ENCODE measurements at regions not wholly inside any gene's neighbourhood (a gene's known extent, or its start where the extent isn't known, plus 50 kb on each side); places are given as distances from the start of the nearest gene placed in this dataset.

DNA sequence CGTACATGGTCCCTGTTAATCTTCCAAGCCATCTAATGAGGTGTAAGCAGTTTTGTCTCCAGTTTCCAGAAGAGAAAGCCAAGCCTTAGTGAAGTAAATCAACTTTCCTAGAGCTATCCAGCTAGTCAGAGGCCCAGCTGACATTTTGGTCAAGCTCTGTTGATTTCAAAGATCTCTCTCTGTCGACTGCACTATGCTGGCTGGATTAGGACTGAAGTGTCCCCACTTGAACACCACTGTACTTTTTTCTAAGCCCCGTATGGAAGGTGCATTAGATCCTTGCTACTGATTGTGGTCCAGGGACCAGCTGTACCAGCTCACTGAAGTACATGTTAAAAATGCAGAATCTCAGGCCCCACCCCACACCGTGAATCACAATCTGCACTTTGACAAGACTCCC, 176.5 kb upstream of the NAV2 start:
- DNase-seq (ENCODE audit: low read depth): no peak
- no peak overlapping the region for H3K4me3 ChIP-seq (replicated peaks; ENCODE audit: low read depth, low read length)
- TF ChIP-seq, protein P1, sequence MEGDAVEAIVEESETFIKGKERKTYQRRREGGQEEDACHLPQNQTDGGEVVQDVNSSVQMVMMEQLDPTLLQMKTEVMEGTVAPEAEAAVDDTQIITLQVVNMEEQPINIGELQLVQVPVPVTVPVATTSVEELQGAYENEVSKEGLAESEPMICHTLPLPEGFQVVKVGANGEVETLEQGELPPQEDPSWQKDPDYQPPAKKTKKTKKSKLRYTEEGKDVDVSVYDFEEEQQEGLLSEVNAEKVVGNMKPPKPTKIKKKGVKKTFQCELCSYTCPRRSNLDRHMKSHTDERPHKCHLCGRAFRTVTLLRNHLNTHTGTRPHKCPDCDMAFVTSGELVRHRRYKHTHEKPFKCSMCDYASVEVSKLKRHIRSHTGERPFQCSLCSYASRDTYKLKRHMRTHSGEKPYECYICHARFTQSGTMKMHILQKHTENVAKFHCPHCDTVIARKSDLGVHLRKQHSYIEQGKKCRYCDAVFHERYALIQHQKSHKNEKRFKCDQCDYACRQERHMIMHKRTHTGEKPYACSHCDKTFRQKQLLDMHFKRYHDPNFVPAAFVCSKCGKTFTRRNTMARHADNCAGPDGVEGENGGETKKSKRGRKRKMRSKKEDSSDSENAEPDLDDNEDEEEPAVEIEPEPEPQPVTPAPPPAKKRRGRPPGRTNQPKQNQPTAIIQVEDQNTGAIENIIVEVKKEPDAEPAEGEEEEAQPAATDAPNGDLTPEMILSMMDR (IDR thresholded peaks at IDR 0.05; ENCODE audit: low read length, missing control alignments): no peak

DNA sequence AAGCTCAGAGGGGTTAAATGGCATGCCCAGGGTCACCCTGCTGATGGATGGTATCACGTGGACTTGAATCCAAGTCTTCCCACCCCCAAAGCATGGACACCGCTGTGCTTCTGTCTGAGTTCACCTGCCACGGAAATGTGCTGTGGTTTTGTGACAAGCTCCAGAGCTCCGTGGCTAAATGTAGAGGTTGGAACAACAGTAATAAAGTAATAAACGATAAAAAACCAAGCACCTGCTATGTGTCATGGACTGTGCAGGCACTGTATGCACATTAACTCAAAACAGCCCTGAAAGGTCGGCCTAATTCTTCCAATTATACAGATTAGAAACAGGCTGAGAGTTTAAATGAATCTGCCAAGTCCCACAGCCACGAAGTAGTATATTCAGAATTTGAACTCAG, 182.1 kb upstream of the NAV2 start:
- H3K4me3 ChIP-seq (replicated peaks; ENCODE audit: low read depth, low read length): no peak overlapping the region
- TF ChIP-seq, protein P1 (IDR thresholded peaks at IDR 0.05; ENCODE audit: low read length, missing control alignments): no peak
- no peak for DNase-seq (ENCODE audit: low read depth)

DNA sequence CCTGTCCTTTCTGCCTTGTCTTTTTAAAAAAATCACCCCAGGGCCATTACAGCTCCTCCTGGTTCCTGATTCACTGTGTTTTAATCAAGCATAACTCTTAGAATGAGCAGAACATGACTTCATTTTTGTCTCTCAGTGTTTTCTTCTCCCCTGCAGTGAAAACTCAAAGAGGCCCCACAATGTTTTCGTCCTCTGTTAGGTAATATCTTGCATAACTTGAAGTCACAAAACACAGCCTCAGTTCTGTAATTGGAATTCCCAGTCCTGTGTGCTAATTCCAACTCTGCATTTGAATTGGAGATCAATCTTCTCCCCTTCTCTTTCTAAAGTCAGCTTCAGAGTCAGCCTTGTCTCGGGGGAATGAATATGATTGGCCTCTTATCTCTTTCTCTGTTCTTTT, 186.5 kb upstream of the NAV2 start:
- TF ChIP-seq, protein P1 (IDR thresholded peaks at IDR 0.05; ENCODE audit: low read length, missing control alignments): no peak
- H3K4me3 ChIP-seq (replicated peaks; ENCODE audit: low read depth, low read length): no peak overlapping the region
- DNase-seq (ENCODE audit: low read depth): peak; percentile 21

DNA sequence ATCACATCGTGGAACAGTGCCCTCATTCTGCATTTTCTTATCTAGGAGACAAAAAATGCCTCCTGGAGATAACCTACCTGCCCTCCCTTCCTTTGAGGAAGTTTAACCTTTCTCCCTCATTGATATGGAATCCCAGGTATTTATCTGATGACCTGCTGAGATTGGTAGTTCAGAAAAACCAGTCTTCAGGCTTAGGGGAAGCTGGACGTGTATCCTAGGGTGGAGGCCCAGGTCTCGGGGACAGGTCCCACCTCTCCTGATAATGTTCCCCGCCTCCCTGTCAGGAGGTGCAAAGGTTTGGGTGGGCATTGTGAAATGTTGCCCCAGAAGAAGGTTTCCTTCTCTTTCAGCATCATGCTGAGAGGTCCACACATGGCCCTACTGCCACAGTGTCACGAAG, 186.9 kb upstream of the NAV2 start:
- DNase-seq (ENCODE audit: low read depth): no peak
- TF ChIP-seq, protein P1 (IDR thresholded peaks at IDR 0.05; ENCODE audit: low read length, missing control alignments): no peak
- no peak overlapping the region for H3K4me3 ChIP-seq (replicated peaks; ENCODE audit: low read depth, low read length)

DNA sequence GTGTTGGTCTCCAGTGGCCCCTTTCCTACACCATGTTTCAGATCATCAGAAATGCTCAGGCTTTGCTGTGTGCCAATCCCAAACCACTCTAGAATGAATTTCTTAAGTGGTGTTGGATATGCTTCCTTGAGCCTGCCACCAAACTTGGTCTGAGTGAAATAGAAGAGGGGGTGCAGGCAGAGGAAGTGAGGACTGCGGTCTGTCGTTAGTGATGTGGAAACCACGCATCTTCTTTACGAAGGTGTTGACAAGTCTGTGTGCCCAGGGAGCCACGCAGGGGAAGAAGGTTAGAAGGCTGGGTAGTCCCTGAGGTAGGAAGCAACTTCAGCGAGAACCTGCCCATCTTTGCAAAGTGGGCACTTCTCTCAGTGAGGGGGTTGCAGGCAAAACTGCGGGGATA, 187.4 kb upstream of the NAV2 start:
- TF ChIP-seq, protein P1 (IDR thresholded peaks at IDR 0.05; ENCODE audit: low read length, missing control alignments): no peak
- DNase-seq (ENCODE audit: low read depth): no peak
- no peak overlapping the region for H3K4me3 ChIP-seq (replicated peaks; ENCODE audit: low read depth, low read length)

DNA sequence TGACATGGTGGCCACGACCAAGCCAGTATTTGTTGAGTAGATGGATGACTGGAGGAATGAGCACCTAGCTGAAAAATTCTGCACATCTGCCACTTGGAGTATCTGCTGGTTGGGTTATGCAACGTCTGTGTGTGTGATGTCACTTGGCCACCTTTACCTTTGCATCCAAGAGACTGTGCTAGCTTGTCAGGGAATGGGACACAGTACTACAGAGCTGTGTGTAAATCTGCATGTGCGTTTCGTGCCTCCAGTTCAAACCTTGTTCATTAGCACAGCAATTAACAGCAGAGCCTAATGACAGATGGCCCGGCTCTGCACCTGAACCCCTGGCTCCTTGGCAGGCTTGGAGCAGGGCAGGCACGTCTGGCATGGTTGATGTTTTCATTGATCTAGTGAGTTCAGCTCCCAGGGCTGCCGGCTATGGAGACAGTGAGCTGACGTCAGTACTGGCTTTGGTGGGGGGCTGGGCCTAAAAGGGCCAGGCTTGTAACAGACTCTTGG, 188.4 kb upstream of the NAV2 start:
- DNase-seq (ENCODE audit: low read depth): peak; percentile 20
- TF ChIP-seq, protein P1 (IDR thresholded peaks at IDR 0.05; ENCODE audit: low read length, missing control alignments): no peak
- no peak overlapping the region for H3K4me3 ChIP-seq (replicated peaks; ENCODE audit: low read depth, low read length)

DNA sequence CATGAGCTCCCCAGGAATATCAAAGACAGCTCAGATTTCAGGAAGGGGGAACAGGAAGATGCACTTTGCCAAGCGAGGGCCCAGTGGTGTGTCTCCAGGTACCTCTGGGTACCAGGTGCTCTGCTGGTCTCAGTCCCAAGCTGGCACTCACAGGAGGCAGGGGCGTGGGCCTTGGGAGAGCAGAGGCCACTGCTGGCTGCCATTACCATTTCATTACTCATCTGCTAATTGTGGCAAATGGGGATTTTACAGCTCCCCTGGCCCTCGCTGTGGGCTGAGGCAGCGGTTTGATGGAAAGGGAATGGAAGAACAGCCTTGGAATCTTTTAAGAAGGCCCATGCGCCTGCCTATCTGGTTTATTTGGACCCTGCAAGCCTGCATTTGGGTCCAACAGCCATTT, 192.0 kb upstream of the NAV2 start:
- H3K4me3 ChIP-seq (replicated peaks; ENCODE audit: low read depth, low read length): no peak overlapping the region
- no peak for DNase-seq (ENCODE audit: low read depth)
- TF ChIP-seq, protein P1 (IDR thresholded peaks at IDR 0.05; ENCODE audit: low read length, missing control alignments): no peak
